ENCODE measurements at regions not wholly inside any gene's neighbourhood (a gene's known extent, or its start where the extent isn't known, plus 50 kb on each side); places are given as distances from the start of the nearest gene placed in this dataset.

- H3K27ac ChIP-seq: no peak overlapping the region
- 90% methylated on average over 1 of the region's 1 CpG for WGBS (ENCODE audit: low lambda C conversion rate, missing lambda C conversion rate)
- H3K36me3 ChIP-seq (replicated peaks; ENCODE audit: insufficient read depth, low read depth): no peaks in the 10 kb centered on the region
- no peak overlapping the region for H3K4me2 ChIP-seq
- no peak for TF ChIP-seq EZH2 (IDR thresholded peaks at IDR 0.05; ENCODE audit: borderline replicate concordance)
- peak; percentile 13 for DNase-seq (ENCODE audit: low spot score)
- no peaks in the 10 kb centered on the region for H3K79me2 ChIP-seq
- no peak overlapping the region for H2AFZ ChIP-seq
- no peak overlapping the region for H3K4me3 ChIP-seq
- H3K4me1 ChIP-seq (ENCODE audit: insufficient read depth): no peaks in the 10 kb centered on the region
- H3K9me2 ChIP-seq (replicated peaks; ENCODE audit: insufficient read depth): no peaks in the 10 kb centered on the region
- no peaks in the 10 kb centered on the region for H3K27me3 ChIP-seq
- no peaks in the 10 kb centered on the region for H3K9me3 ChIP-seq (ENCODE audit: low read depth)
- no peaks in the 10 kb centered on the region for H4K20me1 ChIP-seq (ENCODE audit: insufficient read depth, poor library complexity, severe bottlenecking)
These were observed 112.8 kb upstream of the PITX2 start for GRCh38 chr4:110735686-110736085.

DNA sequence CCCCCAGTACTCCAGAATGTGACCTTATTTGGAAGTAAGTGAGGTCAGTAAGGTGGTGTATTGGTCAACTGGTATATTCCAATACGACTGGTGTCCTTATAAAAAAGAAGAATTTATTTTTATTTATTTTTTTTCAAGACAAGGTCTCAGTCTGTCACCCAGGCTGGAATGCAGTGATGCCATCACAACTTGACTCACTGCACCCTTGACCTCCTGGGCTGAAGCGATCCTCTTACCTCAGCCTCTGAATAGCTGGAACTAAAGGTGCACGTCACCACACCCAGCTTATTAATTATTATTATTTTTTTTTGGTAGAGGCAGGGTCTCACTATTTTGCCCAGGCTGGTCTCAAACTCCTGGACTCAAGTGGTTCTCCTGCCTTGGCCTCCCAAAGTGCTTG is 115.1 kb upstream of the PITX2 start:
- Histone ChIP-seq H3K27me3 (no peaks in the 10 kb centered on the region), H3K4me3 (no peak overlapping the region), H3K36me3 (replicated peaks; ENCODE audit: insufficient read depth, low read depth) (no peaks in the 10 kb centered on the region), H3K79me2 (no peaks in the 10 kb centered on the region), H3K27ac (no peak overlapping the region), H3K4me2 (no peak overlapping the region), H3K9me2 (replicated peaks; ENCODE audit: insufficient read depth) (no peaks in the 10 kb centered on the region), H3K4me1 (ENCODE audit: insufficient read depth) (no peaks in the 10 kb centered on the region), H3K9me3 (ENCODE audit: low read depth) (no peaks in the 10 kb centered on the region), H4K20me1 (ENCODE audit: insufficient read depth, poor library complexity, severe bottlenecking) (no peaks in the 10 kb centered on the region), H2AFZ (no peak overlapping the region)
- TF ChIP-seq EZH2phosphoT487 (IDR thresholded peaks at IDR 0.05; ENCODE audit: low read depth, severe bottlenecking, unreplicated experiment) (no peak), CTCF (IDR thresholded peaks at IDR 0.05; ENCODE audit: poor library complexity) (no peak), EZH2 (IDR thresholded peaks at IDR 0.05; ENCODE audit: borderline replicate concordance) (no peak)
- WGBS (ENCODE audit: low lambda C conversion rate, missing lambda C conversion rate): 97% methylated on average over 3 of the region's 3 CpGs
- no peak for DNase-seq (ENCODE audit: low spot score)

GRCh38 chr4:110742143-110742542 is 119.3 kb upstream of the PITX2 start:
- Histone ChIP-seq H3K9me2 (replicated peaks; ENCODE audit: insufficient read depth) (no peaks in the 10 kb centered on the region), H3K4me1 (ENCODE audit: insufficient read depth) (no peaks in the 10 kb centered on the region), H4K20me1 (ENCODE audit: insufficient read depth, poor library complexity, severe bottlenecking) (no peaks in the 10 kb centered on the region), H3K4me2 (no peak overlapping the region), H3K79me2 (no peaks in the 10 kb centered on the region), H3K4me3 (no peak overlapping the region), H3K36me3 (replicated peaks; ENCODE audit: insufficient read depth, low read depth) (no peaks in the 10 kb centered on the region), H3K27me3 (no peaks in the 10 kb centered on the region), H3K9me3 (ENCODE audit: low read depth) (no peaks in the 10 kb centered on the region), H2AFZ (no peak overlapping the region), H3K27ac (no peak overlapping the region)
- DNase-seq (ENCODE audit: low spot score): no peak
- TF ChIP-seq CTCF (IDR thresholded peaks at IDR 0.05; ENCODE audit: poor library complexity): no peak
- no peak for TF ChIP-seq EZH2phosphoT487 (IDR thresholded peaks at IDR 0.05; ENCODE audit: low read depth, severe bottlenecking, unreplicated experiment)
- TF ChIP-seq EZH2 (IDR thresholded peaks at IDR 0.05; ENCODE audit: borderline replicate concordance): no peak

DNA sequence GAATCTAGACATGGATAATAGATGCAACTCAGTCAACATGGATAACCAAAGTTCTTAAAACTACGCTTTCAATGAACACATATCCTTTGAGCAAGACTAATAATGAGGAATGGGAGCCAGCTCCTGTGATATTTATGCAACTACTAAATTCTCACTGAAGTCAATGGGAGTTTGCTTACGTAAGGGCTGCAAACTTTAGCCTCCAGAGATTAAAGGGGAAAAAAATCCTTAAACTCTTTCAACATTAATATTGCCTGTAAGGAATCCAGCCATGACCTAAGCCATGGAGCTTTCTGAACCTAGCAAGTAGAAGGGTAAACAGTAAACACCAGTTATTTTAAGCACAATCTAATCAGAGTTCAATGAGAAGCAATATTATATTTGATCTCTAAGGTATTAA is 125.2 kb upstream of the PITX2 start:
- H3K79me2 ChIP-seq: no peaks in the 10 kb centered on the region
- 91% methylated on average over 2 of the region's 2 CpGs for WGBS (ENCODE audit: low lambda C conversion rate, missing lambda C conversion rate)

More for the DNA sequence above, 125.2 kb upstream of the PITX2 start:
- no peak overlapping the region for H3K27ac ChIP-seq
- H3K27me3 ChIP-seq: no peaks in the 10 kb centered on the region
- DNase-seq (ENCODE audit: low spot score): no peak
- no peaks in the 10 kb centered on the region for H3K9me3 ChIP-seq (ENCODE audit: low read depth)
- H3K4me2 ChIP-seq: no peak overlapping the region
- no peaks in the 10 kb centered on the region for H3K9me2 ChIP-seq (replicated peaks; ENCODE audit: insufficient read depth)
- no peaks in the 10 kb centered on the region for H4K20me1 ChIP-seq (ENCODE audit: insufficient read depth, poor library complexity, severe bottlenecking)
- no peaks in the 10 kb centered on the region for H3K36me3 ChIP-seq (replicated peaks; ENCODE audit: insufficient read depth, low read depth)
- H3K4me1 ChIP-seq (ENCODE audit: insufficient read depth): no peaks in the 10 kb centered on the region
- TF ChIP-seq CTCF (IDR thresholded peaks at IDR 0.05; ENCODE audit: poor library complexity) (no peak), EZH2phosphoT487 (IDR thresholded peaks at IDR 0.05; ENCODE audit: low read depth, severe bottlenecking, unreplicated experiment) (no peak), EZH2 (IDR thresholded peaks at IDR 0.05; ENCODE audit: borderline replicate concordance) (no peak)
- no peak overlapping the region for H2AFZ ChIP-seq
- no peak overlapping the region for H3K4me3 ChIP-seq
